Jurkat, Clone E6-1 (cell line): ENCODE measurements at regions not wholly inside any gene's neighbourhood (a gene's known extent, or its start where the extent isn't known, plus 50 kb on each side); places are given as distances from the start of the nearest gene placed in this dataset.
A peak's percentile ranks its signal among the peaks of the same experiment; 100 is the strongest.
"Not testable (repeated sequence)": the region's sequence is repeated elsewhere in the genome, so short reads cannot be mapped to it uniquely, and the experiment has no call there.

Experiments
- DNase-seq: peaks from one replicate; pipeline ENCODE4 v3.0.0-alpha.2; 2011; ENCODE audit warnings: low read depth, low spot score
- H3K4me3 ChIP-seq: 2 replicates; pipeline ENCODE4 v1.5.1; 2011; ENCODE audit warnings: mild to moderate bottlenecking, low read length, control low read depth, moderate library complexity

DNA sequence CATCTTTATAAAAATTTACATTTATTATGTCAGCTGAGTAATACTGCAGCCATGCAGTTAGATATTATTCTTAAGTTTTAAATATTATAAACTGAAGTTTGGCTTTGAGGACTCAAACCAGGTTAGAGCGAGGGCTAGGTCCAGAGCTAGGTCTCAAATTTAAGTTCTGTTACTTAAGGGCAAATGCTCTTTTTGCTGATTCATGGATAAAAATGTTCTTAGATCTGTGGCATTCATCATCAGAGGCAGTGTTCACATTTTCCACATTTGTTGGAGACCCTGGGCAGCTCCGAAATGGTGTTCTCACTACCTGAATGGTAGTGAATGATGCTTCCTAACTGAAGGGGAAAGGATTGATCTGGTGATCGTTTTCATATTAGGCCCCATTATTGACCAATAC, 121.4 kb upstream of the MB21D2 start:
- no peak overlapping the region for H3K4me3 ChIP-seq
- DNase-seq: no peak

- no peak overlapping the region for H3K4me3 ChIP-seq
- DNase-seq: peak; percentile 27
Measured at GRCh38 chr3:193040836-193041672, 123.4 kb upstream of the MB21D2 start.

DNA sequence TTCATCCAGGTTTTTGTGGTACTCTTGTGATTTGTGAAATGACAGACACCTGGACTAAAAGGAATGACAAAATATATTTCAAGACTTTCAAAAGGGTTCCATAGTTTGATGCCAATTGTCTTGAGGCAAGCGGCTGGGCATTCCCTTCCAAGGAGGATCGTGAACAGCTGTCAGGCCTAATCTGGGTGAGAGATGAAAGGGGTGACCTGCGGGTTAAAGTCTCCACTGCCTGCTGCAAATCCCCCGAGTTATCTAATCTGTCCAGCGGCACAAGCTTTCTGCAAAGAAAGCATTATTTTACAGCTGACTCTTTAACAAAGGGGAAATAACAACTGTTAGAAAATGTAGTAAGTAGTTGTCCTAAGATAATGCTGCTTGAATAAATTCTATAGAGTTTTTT, 128.7 kb upstream of the MB21D2 start:
- no peak overlapping the region for H3K4me3 ChIP-seq
- DNase-seq: no peak

DNA sequence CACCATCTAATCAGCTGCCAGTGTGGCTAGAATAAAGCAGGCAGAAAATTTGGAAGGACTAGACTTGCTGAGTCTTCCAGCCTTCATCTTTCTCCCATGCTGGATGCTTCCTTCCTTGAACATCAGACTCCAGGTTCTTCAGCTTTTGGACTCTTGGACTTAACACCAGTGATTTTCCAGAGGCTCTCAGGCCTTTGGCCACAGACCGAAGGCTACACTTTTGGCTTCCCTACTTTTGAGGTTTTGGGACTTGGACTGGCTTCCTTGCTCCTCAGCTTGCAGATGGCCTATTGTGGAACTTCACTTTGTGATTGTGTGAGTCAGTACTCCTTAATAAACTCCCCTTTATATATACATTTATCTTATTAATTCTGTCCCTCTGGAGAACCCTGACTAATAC, 129.8 kb upstream of the MB21D2 start:
- H3K4me3 ChIP-seq, DNase-seq: not testable (repeated sequence)

DNA sequence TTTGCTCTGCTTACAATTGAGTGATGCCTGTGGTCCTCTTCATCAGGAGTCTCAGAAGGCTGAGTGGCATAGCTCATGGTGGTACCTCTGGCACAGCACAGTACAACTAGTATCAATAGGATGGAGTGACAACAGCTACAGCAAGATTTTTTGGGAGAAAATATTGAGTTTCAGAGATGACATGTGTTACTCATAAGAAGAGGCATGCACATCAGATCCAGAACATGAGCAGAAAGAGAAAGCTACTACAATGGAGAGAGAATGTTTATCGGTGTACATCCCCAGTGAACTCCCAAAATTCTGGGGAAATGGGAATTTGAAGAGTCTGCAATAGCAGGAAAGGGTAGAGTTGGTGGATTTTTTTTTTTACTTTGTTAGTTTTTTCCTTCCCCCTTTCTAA, 130.5 kb upstream of the MB21D2 start:
- DNase-seq: no peak
- H3K4me3 ChIP-seq: no peak overlapping the region

GRCh38 chr3:193049935-193050334, 132.3 kb upstream of the MB21D2 start:
- H3K4me3 ChIP-seq: no peak overlapping the region
- no peak for DNase-seq

DNA sequence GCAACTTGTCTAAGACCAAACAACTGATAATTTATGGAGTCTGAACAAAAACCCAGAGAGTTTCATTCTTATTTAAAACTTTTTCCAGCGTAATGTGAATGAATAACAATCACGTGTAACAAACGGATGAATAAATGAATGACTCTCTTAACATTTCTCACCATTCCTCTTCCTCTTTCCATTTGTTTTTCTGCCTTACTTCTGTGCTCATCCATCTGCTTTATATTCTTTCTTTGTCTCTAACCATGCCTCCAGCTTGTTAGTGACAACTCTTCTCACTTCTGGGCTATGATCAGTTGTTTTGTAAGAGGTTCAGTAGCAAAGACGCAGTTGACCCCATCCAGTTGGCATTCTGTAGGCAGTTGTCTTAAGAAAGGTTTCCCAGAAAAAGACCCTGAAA, 133.7 kb upstream of the MB21D2 start:
- DNase-seq: no peak

DNA sequence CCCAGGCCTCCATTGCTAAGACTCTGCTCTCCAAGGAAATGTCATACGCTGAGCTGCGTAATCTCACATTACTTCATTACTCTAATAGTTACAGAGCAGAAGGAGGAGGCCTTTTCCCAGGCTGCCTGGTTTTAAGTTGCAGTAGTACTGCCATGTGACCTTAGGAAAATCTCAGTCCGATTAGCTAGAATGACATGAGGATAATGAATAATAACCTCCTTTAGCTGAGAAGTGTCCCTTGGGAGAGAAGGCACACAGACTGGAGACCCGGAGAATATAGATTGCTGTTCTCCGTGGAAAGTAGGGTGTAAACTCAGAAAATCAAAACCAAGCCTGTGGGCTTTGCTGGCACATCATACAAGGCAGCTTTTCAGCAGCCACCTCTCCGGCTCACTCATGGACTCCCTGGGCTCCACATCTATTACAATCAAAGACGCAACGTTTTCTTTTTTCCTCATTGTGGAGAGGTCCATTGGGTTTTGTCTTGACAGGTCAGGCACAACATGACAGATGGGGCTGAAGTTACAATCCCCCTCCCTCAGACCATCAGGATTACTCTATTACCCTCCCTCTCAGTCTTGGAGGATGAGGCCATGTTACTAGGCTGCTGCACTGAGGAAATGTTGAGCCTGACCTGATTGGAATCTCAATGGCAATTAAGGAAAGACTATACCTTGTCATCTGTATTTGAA, 134.8 kb upstream of the MB21D2 start:
- no peak for DNase-seq
- H3K4me3 ChIP-seq: no peak overlapping the region

More for the DNA sequence above, 133.7 kb upstream of the MB21D2 start:
- no peak overlapping the region for H3K4me3 ChIP-seq

DNA sequence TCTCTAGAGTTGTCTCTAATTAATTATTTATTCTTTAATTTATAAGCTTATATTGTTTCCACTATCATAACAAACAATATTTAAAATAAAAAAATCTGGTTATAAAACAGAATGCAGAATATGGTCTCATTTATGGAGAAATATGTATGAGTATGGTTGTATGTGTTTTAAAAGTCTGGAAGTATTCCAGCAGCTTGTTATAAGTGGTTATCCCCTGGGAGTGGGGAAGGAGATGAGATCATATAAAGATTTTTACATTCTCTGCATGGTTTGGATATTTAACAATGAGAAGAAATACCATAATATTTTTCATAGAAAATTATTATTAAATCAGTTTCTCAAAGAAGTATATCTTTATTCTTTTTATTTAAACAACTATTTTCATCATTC, 135.4 kb upstream of the MB21D2 start:
- no peak for DNase-seq
- no peak overlapping the region for H3K4me3 ChIP-seq

GRCh38 chr3:193055352-193055751, 137.7 kb upstream of the MB21D2 start:
- no peak for DNase-seq
- no peak overlapping the region for H3K4me3 ChIP-seq

DNA sequence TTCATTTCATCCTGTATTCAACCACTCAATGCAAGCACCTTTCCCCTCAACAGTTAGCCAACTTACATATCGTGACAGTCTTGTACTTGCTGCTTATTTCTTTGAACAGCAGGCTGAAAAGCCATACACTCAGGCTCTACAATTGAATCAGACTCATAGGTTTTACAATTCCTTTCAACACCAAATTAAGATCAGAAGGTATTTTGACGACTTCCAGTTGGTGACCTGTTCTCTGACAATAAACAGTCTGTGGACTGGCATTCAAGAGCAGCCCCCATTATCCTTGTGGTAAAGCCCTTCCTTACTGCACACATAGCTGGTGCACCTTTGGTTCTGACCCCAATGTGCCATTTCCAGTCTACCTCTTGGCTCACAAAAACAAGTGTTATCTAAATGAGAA, 140.0 kb upstream of the MB21D2 start:
- DNase-seq: no peak
- no peak overlapping the region for H3K4me3 ChIP-seq

DNA sequence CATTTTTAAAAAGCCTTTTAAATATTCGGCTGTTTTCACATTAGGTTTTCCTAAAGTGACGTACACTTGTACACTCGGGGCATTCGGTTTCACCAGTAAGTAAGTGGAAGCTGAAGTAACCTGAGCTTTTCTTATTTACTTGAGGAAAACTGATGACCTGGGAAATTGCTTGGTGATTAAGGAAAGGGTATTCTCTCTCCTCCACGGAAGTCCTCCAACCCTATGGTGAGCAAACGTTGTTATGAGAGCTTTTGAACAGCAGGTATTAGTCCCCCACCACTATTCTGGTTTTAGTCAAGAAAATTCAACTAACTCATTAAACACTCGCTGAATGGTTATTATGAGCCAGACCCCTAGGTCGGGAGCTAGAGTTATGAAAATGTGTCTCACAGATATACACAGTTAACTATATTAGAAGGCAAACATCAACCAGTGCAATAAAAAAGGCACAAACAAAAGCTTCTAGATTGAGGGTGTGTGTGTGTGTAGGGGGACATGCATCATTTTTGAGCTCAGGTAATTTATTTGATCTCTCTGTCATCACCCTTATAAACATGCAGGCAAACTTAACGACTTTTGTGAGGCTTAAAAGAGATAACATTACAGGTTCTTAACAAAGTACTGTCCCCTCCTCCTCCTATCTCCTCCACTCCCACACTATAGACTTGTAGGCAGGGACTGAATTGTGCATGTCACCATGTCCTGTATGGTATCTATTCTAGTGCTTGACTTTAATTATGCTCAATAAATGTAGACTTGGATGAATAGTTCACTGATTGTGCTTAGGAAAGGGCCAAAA, 143.3 kb upstream of the MB21D2 start:
- no peak for DNase-seq
- no peak overlapping the region for H3K4me3 ChIP-seq

GRCh38 chr3:193068365-193068764, 150.7 kb upstream of the MB21D2 start:
- no peak for DNase-seq

DNA sequence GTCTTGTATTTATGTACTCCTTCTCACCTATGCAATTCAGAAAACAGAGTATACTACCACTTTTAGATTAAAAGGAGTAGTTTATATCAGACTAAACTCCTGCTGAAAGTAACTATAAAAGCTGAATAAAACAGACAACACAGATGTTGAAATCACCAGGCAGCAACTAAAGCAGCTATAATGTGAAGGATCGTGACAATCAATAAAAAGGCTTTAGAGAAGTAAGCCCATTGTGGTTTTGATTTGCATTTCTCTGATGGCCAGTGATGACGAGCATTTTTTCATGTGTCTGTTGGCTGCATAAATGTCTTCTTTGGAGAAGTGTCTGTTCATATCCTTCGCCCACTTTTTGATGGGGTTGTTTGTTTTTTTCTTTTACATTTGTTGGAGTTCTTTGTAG, 152.1 kb upstream of the MB21D2 start:
- not testable (repeated sequence) for DNase-seq, H3K4me3 ChIP-seq

More at GRCh38 chr3:193068365-193068764, 150.7 kb upstream of the MB21D2 start:
- no peak overlapping the region for H3K4me3 ChIP-seq

DNA sequence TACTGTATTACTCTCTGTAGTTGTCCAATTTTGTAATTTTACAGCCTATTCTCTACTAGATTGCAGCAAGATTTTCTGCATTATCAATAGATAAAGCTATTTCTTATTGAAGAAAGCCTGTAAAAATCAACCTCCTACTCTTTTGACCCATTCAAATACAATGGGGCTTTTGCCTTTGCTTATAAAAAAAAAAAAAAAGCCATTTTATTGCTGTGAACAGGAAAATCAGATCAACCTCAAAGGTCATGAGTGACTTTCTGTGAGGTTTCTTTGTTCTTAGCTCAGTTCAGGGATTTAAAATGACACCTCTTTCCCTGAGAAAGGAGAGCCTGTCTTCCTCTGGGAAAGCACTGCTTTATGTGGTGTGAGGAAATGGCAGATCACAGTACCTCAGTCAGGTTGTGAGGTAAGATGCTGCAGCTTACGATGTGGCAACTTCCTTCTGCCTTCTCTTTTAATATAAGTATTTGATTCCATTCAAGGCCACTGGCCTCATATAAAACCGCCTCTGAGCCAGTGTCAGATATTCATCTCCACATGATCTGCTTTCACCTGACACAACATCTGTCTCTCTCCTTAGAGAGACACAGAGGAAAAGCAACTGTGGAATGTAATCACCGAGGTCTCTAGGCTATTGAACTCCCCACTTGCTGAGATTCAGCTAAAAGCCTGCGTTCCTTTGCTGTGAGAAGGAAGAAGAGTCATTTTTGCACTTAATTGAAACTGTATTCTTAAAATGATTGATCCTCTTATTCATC, 161.5 kb upstream of the MB21D2 start:
- no peak overlapping the region for H3K4me3 ChIP-seq
- DNase-seq: no peak

- DNase-seq: no peak
- H3K4me3 ChIP-seq: no peak overlapping the region
Measured at GRCh38 chr3:193080821-193081365, 160.1 kb upstream of the PLAAT1 start.

- H3K4me3 ChIP-seq: no peak overlapping the region
- DNase-seq: no peak
Measured at GRCh38 chr3:193085655-193086054, 155.4 kb upstream of the PLAAT1 start.

DNA sequence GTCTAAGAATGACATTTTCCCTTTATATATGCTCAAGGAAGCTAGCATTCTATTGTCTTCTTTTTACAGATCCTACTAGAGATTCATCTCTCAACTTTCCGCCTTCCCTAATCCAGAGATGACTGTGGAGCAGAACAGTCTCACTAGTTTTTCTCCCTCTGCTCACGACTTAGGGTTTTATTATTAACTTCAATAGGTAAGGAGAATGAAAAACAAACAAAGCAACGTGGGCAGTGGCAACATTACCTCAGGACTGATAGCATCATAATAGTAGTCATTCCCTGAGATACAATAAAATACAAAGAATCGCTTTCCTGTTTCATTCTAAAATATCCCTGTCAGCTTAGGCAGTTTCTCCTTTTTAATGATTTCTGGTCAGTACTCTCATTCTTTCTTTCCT, 154.3 kb upstream of the PLAAT1 start:
- no peak overlapping the region for H3K4me3 ChIP-seq
- DNase-seq: no peak

- H3K4me3 ChIP-seq: no peak overlapping the region
- DNase-seq: no peak
Measured at GRCh38 chr3:193087336-193087735, 153.7 kb upstream of the PLAAT1 start.
